ENCODE measurements at regions not wholly inside any gene's neighbourhood (a gene's known extent, or its start where the extent isn't known, plus 50 kb on each side); places are given as distances from the start of the nearest gene placed in this dataset.
"Not testable (repeated sequence)": the region's sequence is repeated elsewhere in the genome, so short reads cannot be mapped to it uniquely, and the experiment has no call there.

DNA sequence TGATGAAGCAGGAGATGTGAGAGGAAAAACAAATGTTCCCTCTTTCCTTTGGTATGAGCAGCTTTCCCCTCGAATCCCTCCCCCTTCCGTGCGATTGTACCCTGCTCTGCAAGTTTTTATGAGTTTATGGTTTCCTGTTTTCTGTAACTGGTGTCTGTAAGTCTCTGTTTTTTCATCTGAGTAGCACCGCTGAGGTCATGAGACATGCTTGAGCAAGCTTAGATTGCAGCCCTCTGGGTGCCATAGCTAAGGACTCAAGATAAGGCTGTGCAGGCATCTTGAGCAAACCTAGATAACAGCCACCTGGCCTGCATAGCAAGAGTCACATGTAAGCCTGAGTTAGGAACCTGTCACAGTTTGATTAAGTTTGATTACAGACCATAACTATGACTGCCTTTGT, 165.2 kb upstream of the TGIF2LX start:
- WGBS, 2 donors (ENCODE audit: extremely low coverage in 2 of 2, insufficient read length in 2 of 2, insufficient replicate concordance in 1 of 2): no CpG with 5 or more reads among the region's 4 CpGs

DNA sequence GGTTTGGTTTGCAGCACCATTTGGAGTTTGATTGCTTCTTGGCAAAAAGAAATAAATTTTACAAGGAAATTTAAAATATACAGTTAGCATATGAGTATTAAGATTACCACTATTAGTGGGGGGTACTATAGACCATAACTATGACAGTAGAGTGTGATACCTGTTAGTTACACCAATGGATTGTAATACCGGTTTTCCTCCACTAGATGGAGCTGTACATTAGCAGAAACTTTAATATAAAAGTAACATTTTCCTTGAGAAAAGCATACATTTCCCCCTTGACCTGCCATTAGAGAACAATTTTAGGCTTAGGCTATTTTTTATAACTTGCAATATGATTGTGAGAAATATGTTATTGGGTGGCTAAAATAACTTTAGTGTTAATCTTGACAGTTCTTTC, 163.9 kb upstream of the TGIF2LX start:
- not testable (repeated sequence) for H3K4ac ChIP-seq (ENCODE audit: low read length); H2AK5ac ChIP-seq (ENCODE audit: low read depth, low read length); H2AFZ ChIP-seq (ENCODE audit: low read length); H2BK12ac ChIP-seq (ENCODE audit: low read length); H3K4me3 ChIP-seq (ENCODE audit: low read length in 2 of 2); H3K4me2 ChIP-seq (ENCODE audit: insufficient read depth, low read length, poor library complexity, severe bottlenecking); H3K4me1 ChIP-seq (ENCODE audit: control insufficient read depth in 2 of 2, insufficient read depth in 1 of 2, low read depth in 1 of 2, low read length in 2 of 2); H3K9ac ChIP-seq (ENCODE audit: low read depth, low read length, poor library complexity); H3K27ac ChIP-seq (replicated peaks; ENCODE audit: low read length); H2BK15ac ChIP-seq (ENCODE audit: low read length); H2BK5ac ChIP-seq (ENCODE audit: low read length); H2BK120ac ChIP-seq (ENCODE audit: low read depth, low read length); DNase-seq (ENCODE audit: low spot score); H3K23ac ChIP-seq (ENCODE audit: low read depth, low read length, poor library complexity); H4K8ac ChIP-seq (ENCODE audit: low read depth, low read length); H3K18ac ChIP-seq (ENCODE audit: low read length); H4K91ac ChIP-seq (ENCODE audit: low read depth, low read length, poor library complexity); H3K27me3 ChIP-seq (ENCODE audit: control insufficient read depth in 3 of 3, insufficient read depth in 3 of 3, low read depth in 1 of 3, low read length in 3 of 3); H3K79me1 ChIP-seq (ENCODE audit: low read depth, low read length); H3K14ac ChIP-seq (ENCODE audit: low read length); H3K36me3 ChIP-seq (replicated peaks in 1 of 2; ENCODE audit: control insufficient read depth in 2 of 2, insufficient read depth in 2 of 2, low read length in 2 of 2); H3K9me3 ChIP-seq (replicated peaks in 1 of 2; ENCODE audit: control insufficient read depth in 2 of 2, insufficient read depth in 1 of 2, low read depth in 1 of 2, low read length in 2 of 2)
- WGBS, 2 donors (ENCODE audit: extremely low coverage in 2 of 2, insufficient read length in 2 of 2, insufficient replicate concordance in 1 of 2): no CpG with 5 or more reads among the region's 1 CpG

More for the DNA sequence above, 165.2 kb upstream of the TGIF2LX start:
- H2BK5ac ChIP-seq (ENCODE audit: low read length); H3K4me3 ChIP-seq (ENCODE audit: low read length in 2 of 2); H3K27ac ChIP-seq (replicated peaks; ENCODE audit: low read length); H3K18ac ChIP-seq (ENCODE audit: low read length); H3K4me2 ChIP-seq (ENCODE audit: insufficient read depth, low read length, poor library complexity, severe bottlenecking); H2AK5ac ChIP-seq (ENCODE audit: low read depth, low read length); H3K9me3 ChIP-seq (replicated peaks in 1 of 2; ENCODE audit: control insufficient read depth in 2 of 2, insufficient read depth in 1 of 2, low read depth in 1 of 2, low read length in 2 of 2); H3K9ac ChIP-seq (ENCODE audit: low read depth, low read length, poor library complexity); H2BK15ac ChIP-seq (ENCODE audit: low read length); H2BK12ac ChIP-seq (ENCODE audit: low read length); H3K4ac ChIP-seq (ENCODE audit: low read length); H3K23ac ChIP-seq (ENCODE audit: low read depth, low read length, poor library complexity); H3K27me3 ChIP-seq (ENCODE audit: control insufficient read depth in 3 of 3, insufficient read depth in 3 of 3, low read depth in 1 of 3, low read length in 3 of 3); H4K91ac ChIP-seq (ENCODE audit: low read depth, low read length, poor library complexity); H3K14ac ChIP-seq (ENCODE audit: low read length); H3K4me1 ChIP-seq (ENCODE audit: control insufficient read depth in 2 of 2, insufficient read depth in 1 of 2, low read depth in 1 of 2, low read length in 2 of 2); H2BK120ac ChIP-seq (ENCODE audit: low read depth, low read length); H3K36me3 ChIP-seq (replicated peaks in 1 of 2; ENCODE audit: control insufficient read depth in 2 of 2, insufficient read depth in 2 of 2, low read length in 2 of 2); H3K79me1 ChIP-seq (ENCODE audit: low read depth, low read length); H2AFZ ChIP-seq (ENCODE audit: low read length); H4K8ac ChIP-seq (ENCODE audit: low read depth, low read length); DNase-seq (ENCODE audit: low spot score): not testable (repeated sequence)

DNA sequence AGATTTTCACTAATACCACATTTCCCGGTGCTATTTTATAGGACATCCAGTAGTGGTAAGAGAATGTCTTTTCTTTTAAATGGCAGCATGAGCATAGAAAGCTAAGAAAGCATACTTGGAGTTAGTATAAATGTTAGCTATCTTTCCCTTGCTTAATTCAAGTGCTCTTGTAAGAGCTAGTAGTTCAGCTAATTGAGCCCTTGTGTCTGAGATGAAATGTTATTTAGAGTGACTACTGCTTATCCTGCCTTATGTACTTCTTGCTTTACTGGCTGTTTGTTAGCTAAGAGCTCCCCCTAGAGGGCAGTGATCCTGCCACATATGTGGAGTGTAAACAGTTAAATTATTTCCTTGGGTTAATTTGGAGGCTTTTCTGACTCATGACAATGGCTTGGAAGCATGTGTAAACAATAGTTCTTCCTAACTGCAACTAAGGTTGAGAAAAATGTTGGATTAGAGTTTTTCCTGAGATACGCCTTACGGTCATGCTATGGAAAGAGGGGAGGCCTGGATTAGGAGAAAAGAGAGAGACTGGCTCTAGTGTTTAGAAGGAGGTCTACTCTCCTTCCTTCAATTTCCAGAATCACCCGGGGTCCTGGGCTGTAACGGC, 162.5 kb upstream of the TGIF2LX start:
- H3K23ac ChIP-seq (ENCODE audit: low read depth, low read length, poor library complexity); H3K4me1 ChIP-seq (ENCODE audit: control insufficient read depth in 2 of 2, insufficient read depth in 1 of 2, low read depth in 1 of 2, low read length in 2 of 2); DNase-seq (ENCODE audit: low spot score); H4K91ac ChIP-seq (ENCODE audit: low read depth, low read length, poor library complexity); H2BK5ac ChIP-seq (ENCODE audit: low read length); H2BK120ac ChIP-seq (ENCODE audit: low read depth, low read length); H3K79me1 ChIP-seq (ENCODE audit: low read depth, low read length); H3K18ac ChIP-seq (ENCODE audit: low read length); H2BK15ac ChIP-seq (ENCODE audit: low read length); H3K4ac ChIP-seq (ENCODE audit: low read length); H3K9ac ChIP-seq (ENCODE audit: low read depth, low read length, poor library complexity); H3K27ac ChIP-seq (replicated peaks; ENCODE audit: low read length); H3K27me3 ChIP-seq (ENCODE audit: control insufficient read depth in 3 of 3, insufficient read depth in 3 of 3, low read depth in 1 of 3, low read length in 3 of 3); H3K4me3 ChIP-seq (ENCODE audit: low read length in 2 of 2); H2BK12ac ChIP-seq (ENCODE audit: low read length); H3K9me3 ChIP-seq (replicated peaks in 1 of 2; ENCODE audit: control insufficient read depth in 2 of 2, insufficient read depth in 1 of 2, low read depth in 1 of 2, low read length in 2 of 2); H2AK5ac ChIP-seq (ENCODE audit: low read depth, low read length); H3K4me2 ChIP-seq (ENCODE audit: insufficient read depth, low read length, poor library complexity, severe bottlenecking); H4K8ac ChIP-seq (ENCODE audit: low read depth, low read length); H2AFZ ChIP-seq (ENCODE audit: low read length); H3K14ac ChIP-seq (ENCODE audit: low read length); H3K36me3 ChIP-seq (replicated peaks in 1 of 2; ENCODE audit: control insufficient read depth in 2 of 2, insufficient read depth in 2 of 2, low read length in 2 of 2): not testable (repeated sequence)
- no CpG with 5 or more reads among the region's 5 CpGs for WGBS, 2 donors (ENCODE audit: extremely low coverage in 2 of 2, insufficient read length in 2 of 2, insufficient replicate concordance in 1 of 2)

GRCh38 chrX:89771639-89772038, 150.1 kb upstream of the TGIF2LX start:
- not testable (repeated sequence) for H2BK15ac ChIP-seq (ENCODE audit: low read length); H3K36me3 ChIP-seq (replicated peaks in 1 of 2; ENCODE audit: control insufficient read depth in 2 of 2, insufficient read depth in 2 of 2, low read length in 2 of 2); H3K27me3 ChIP-seq (ENCODE audit: control insufficient read depth in 3 of 3, insufficient read depth in 3 of 3, low read depth in 1 of 3, low read length in 3 of 3); H3K27ac ChIP-seq (replicated peaks; ENCODE audit: low read length); H2AK5ac ChIP-seq (ENCODE audit: low read depth, low read length); H3K9me3 ChIP-seq (replicated peaks in 1 of 2; ENCODE audit: control insufficient read depth in 2 of 2, insufficient read depth in 1 of 2, low read depth in 1 of 2, low read length in 2 of 2); H3K79me1 ChIP-seq (ENCODE audit: low read depth, low read length); H3K23ac ChIP-seq (ENCODE audit: low read depth, low read length, poor library complexity); H2AFZ ChIP-seq (ENCODE audit: low read length); H4K91ac ChIP-seq (ENCODE audit: low read depth, low read length, poor library complexity); H3K4ac ChIP-seq (ENCODE audit: low read length); H3K4me2 ChIP-seq (ENCODE audit: insufficient read depth, low read length, poor library complexity, severe bottlenecking); H3K4me3 ChIP-seq (ENCODE audit: low read length in 2 of 2); H2BK120ac ChIP-seq (ENCODE audit: low read depth, low read length); H3K18ac ChIP-seq (ENCODE audit: low read length); H2BK12ac ChIP-seq (ENCODE audit: low read length); H3K9ac ChIP-seq (ENCODE audit: low read depth, low read length, poor library complexity); DNase-seq (ENCODE audit: low spot score); H2BK5ac ChIP-seq (ENCODE audit: low read length); H3K4me1 ChIP-seq (ENCODE audit: control insufficient read depth in 2 of 2, insufficient read depth in 1 of 2, low read depth in 1 of 2, low read length in 2 of 2); H3K14ac ChIP-seq (ENCODE audit: low read length); H4K8ac ChIP-seq (ENCODE audit: low read depth, low read length)
- no CpG with 5 or more reads among the region's 3 CpGs for WGBS, 2 donors (ENCODE audit: extremely low coverage in 2 of 2, insufficient read length in 2 of 2, insufficient replicate concordance in 1 of 2)

Measured in neuronal stem cell (in vitro differentiated cells).